ENCODE measurements at regions not wholly inside any gene's neighbourhood (a gene's known extent, or its start where the extent isn't known, plus 50 kb on each side); places are given as distances from the start of the nearest gene placed in this dataset.
"Not testable (repeated sequence)": the region's sequence is repeated elsewhere in the genome, so short reads cannot be mapped to it uniquely, and the experiment has no call there.

DNA sequence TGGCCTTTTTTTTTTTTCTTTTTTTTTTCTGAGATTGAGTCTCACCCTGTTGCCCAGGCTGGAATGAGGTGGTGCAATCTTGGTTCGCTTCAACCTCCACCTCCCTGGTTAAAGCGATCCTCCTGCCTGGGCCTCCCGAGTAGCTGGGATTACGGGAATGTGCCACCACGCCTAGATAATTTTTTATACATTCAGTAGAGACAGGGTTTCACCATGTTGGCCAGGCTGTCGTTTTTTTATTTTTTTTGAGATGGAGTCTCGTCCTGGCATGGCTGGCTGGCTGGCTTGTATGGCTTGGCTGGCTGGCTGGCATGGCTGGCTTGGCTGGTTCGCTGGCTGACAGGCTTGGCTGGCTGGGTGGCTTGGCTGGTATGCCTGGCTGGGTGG is 2812.1 kb downstream of the RPIA start:
- TF ChIP-seq SETDB1 (IDR thresholded peaks at IDR 0.05; ENCODE audit: insufficient read length, low read length); BCL11A (tag by site-specific recombination; IDR thresholded peaks at IDR 0.05; ENCODE audit: low read depth); ZNF768 (tag by site-specific recombination; IDR thresholded peaks at IDR 0.05): not testable (repeated sequence)
- TF ChIP-seq, protein P1, sequence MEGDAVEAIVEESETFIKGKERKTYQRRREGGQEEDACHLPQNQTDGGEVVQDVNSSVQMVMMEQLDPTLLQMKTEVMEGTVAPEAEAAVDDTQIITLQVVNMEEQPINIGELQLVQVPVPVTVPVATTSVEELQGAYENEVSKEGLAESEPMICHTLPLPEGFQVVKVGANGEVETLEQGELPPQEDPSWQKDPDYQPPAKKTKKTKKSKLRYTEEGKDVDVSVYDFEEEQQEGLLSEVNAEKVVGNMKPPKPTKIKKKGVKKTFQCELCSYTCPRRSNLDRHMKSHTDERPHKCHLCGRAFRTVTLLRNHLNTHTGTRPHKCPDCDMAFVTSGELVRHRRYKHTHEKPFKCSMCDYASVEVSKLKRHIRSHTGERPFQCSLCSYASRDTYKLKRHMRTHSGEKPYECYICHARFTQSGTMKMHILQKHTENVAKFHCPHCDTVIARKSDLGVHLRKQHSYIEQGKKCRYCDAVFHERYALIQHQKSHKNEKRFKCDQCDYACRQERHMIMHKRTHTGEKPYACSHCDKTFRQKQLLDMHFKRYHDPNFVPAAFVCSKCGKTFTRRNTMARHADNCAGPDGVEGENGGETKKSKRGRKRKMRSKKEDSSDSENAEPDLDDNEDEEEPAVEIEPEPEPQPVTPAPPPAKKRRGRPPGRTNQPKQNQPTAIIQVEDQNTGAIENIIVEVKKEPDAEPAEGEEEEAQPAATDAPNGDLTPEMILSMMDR (tag by site-specific recombination; IDR thresholded peaks at IDR 0.05): not testable (repeated sequence)
- TF ChIP-seq, protein P2, sequence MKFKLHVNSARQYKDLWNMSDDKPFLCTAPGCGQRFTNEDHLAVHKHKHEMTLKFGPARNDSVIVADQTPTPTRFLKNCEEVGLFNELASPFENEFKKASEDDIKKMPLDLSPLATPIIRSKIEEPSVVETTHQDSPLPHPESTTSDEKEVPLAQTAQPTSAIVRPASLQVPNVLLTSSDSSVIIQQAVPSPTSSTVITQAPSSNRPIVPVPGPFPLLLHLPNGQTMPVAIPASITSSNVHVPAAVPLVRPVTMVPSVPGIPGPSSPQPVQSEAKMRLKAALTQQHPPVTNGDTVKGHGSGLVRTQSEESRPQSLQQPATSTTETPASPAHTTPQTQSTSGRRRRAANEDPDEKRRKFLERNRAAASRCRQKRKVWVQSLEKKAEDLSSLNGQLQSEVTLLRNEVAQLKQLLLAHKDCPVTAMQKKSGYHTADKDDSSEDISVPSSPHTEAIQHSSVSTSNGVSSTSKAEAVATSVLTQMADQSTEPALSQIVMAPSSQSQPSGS (tag by site-specific recombination; IDR thresholded peaks at IDR 0.05; ENCODE audit: low read depth): not testable (repeated sequence)
- TF ChIP-seq, protein P3, sequence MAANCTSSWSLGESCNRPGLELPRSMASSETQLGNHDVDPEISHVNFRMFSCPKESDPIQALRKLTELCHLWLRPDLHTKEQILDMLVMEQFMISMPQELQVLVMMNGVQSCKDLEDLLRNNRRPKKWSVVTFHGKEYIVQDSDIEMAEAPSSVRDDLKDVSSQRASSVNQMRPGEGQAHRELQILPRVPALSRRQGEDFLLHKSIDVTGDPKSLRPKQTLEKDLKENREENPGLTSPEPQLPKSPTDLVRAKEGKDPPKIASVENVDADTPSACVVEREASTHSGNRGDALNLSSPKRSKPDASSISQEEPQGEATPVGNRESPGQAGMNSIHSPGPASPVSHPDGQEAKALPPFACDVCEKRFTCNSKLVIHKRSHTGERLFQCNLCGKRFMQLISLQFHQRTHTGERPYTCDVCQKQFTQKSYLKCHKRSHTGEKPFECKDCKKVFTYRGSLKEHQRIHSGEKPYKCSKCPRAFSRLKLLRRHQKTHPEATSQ (tag by site-specific recombination; IDR thresholded peaks at IDR 0.05): not testable (repeated sequence)
- TF ChIP-seq, protein P4, sequence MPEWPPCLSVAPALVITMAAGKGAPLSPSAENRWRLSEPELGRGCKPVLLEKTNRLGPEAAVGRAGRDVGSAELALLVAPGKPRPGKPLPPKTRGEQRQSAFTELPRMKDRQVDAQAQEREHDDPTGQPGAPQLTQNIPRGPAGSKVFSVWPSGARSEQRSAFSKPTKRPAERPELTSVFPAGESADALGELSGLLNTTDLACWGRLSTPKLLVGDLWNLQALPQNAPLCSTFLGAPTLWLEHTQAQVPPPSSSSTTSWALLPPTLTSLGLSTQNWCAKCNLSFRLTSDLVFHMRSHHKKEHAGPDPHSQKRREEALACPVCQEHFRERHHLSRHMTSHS (tag by site-specific recombination; IDR thresholded peaks at IDR 0.05): not testable (repeated sequence)
- TF ChIP-seq, protein P5, sequence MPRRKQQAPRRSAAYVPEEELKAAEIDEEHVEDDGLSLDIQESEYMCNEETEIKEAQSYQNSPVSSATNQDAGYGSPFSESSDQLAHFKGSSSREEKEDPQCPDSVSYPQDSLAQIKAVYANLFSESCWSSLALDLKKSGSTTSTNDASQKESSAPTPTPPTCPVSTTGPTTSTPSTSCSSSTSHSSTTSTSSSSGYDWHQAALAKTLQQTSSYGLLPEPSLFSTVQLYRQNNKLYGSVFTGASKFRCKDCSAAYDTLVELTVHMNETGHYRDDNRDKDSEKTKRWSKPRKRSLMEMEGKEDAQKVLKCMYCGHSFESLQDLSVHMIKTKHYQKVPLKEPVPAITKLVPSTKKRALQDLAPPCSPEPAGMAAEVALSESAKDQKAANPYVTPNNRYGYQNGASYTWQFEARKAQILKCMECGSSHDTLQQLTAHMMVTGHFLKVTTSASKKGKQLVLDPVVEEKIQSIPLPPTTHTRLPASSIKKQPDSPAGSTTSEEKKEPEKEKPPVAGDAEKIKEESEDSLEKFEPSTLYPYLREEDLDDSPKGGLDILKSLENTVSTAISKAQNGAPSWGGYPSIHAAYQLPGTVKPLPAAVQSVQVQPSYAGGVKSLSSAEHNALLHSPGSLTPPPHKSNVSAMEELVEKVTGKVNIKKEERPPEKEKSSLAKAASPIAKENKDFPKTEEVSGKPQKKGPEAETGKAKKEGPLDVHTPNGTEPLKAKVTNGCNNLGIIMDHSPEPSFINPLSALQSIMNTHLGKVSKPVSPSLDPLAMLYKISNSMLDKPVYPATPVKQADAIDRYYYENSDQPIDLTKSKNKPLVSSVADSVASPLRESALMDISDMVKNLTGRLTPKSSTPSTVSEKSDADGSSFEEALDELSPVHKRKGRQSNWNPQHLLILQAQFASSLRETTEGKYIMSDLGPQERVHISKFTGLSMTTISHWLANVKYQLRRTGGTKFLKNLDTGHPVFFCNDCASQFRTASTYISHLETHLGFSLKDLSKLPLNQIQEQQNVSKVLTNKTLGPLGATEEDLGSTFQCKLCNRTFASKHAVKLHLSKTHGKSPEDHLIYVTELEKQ (tag by site-specific recombination; IDR thresholded peaks at IDR 0.05; ENCODE audit: borderline replicate concordance): not testable (repeated sequence)
